PC-3 (cell line): ENCODE measurements at regions not wholly inside any gene's neighbourhood (a gene's known extent, or its start where the extent isn't known, plus 50 kb on each side); places are given as distances from the start of the nearest gene placed in this dataset.
A peak's percentile ranks its signal among the peaks of the same experiment; 100 is the strongest.

Experiments
- ATAC-seq: fragments of 200-7000 bp; cut with Tn5 transposase; 2 replicates; pipeline ENCODE4 v1.9.1; 2020; ENCODE audit warnings: mild to moderate bottlenecking, moderate library complexity
- BruUV-seq: library from RNA; stranded (reverse); fragments of 400-500 nt; replicated peaks from 2 replicates; lab custom pipeline; 2021; lab: Mats Ljungman, UMichigan
- CTCF ChIA-PET: fragments of 300-600 bp; sonication (Branson Sonifier 250); formaldehyde crosslinking; loops from one replicate; lab custom pipeline; 2022; ENCODE audit warnings: antibody characterized with exemption; lab: Charles Lee
- POLR2A ChIA-PET: fragments of 300-600 bp; sonication (Branson Sonifier 250); formaldehyde crosslinking; loops from one replicate; lab custom pipeline; 2022; ENCODE audit warnings: antibody characterized with exemption; ENCODE audit not compliant: unreplicated experiment; lab: Charles Lee
- DNase-seq: peaks from one replicate; pipeline ENCODE4 v3.0.0-alpha.2; 2015
- H2AFZ ChIP-seq: fragments of 300-600 bp; sonication (generic); 2 replicates; pipeline ENCODE4 v1.6.0; 2016; ENCODE audit warnings: antibody characterized with exemption, low read length
- H3F3A ChIP-seq: fragments of 300-600 bp; sonication (generic); one replicate; pipeline ENCODE4 v1.6.0; 2017; ENCODE audit warnings: antibody characterized with exemption, low read length, control low read depth, mild to moderate bottlenecking; ENCODE audit not compliant: unreplicated experiment
- H3K27ac ChIP-seq: fragments of 300-600 bp; sonication (generic); 2 replicates; pipeline ENCODE4 v1.5.1; 2016; ENCODE audit warnings: mild to moderate bottlenecking, low read length
- H3K27me3 ChIP-seq: fragments of 300-600 bp; sonication (generic); 2 replicates; pipeline ENCODE4 v1.6.1; 2016; ENCODE audit warnings: low read length, mixed read lengths
- H3K36me3 ChIP-seq: fragments of 300-600 bp; sonication (generic); 2 replicates; pipeline ENCODE4 v1.6.1; 2016; ENCODE audit warnings: low read depth, mixed run types, low read length, mixed read lengths
- H3K4me1 ChIP-seq: fragments of 300-600 bp; sonication (generic); 2 replicates; pipeline ENCODE4 v1.5.1; 2016; ENCODE audit warnings: low read length; ENCODE audit not compliant: insufficient read depth
- H3K4me2 ChIP-seq: fragments of 300-600 bp; sonication (generic); 2 replicates; pipeline ENCODE4 v1.6.0; 2016; ENCODE audit warnings: low read length
- H3K4me3 ChIP-seq: fragments of 300-600 bp; sonication (generic); 2 replicates; pipeline ENCODE4 v1.5.1; 2016; ENCODE audit warnings: mild to moderate bottlenecking, low read length, mixed read lengths
- H3K79me2 ChIP-seq: fragments of 300-600 bp; sonication (generic); 2 replicates; pipeline ENCODE4 v1.6.1; 2017; ENCODE audit warnings: low read length, mixed read lengths
- H3K9ac ChIP-seq: fragments of 300-600 bp; sonication (generic); 2 replicates; pipeline ENCODE4 v1.6.0; 2016; ENCODE audit warnings: mild to moderate bottlenecking, low read length
- H3K9me2 ChIP-seq: fragments of 300-600 bp; sonication (generic); replicated peaks from 2 replicates; pipeline ENCODE4 v1.6.1; 2016; ENCODE audit warnings: mixed run types, low read length, mixed read lengths
- H3K9me3 ChIP-seq: fragments of 300-600 bp; sonication (generic); 2 replicates; pipeline ENCODE4 v1.6.1; 2016; ENCODE audit warnings: low read length, mixed read lengths
- H4K20me1 ChIP-seq: fragments of 300-600 bp; sonication (generic); 2 replicates; pipeline ENCODE4 v1.6.1; 2016; ENCODE audit warnings: low read length, mixed read lengths
- EZH2 ChIP-seq: fragments of 300-600 bp; sonication (generic); IDR thresholded peaks from one replicate; pipeline ENCODE4 v1.6.1; 2017; ENCODE audit warnings: antibody characterized with exemption, mild to moderate bottlenecking, low read length; ENCODE audit not compliant: unreplicated experiment
- EZH2phosphoT487 ChIP-seq: fragments of 300-600 bp; sonication (generic); IDR thresholded peaks from 2 replicates; pipeline ENCODE4 v1.6.1; 2018; ENCODE audit warnings: mild to moderate bottlenecking, antibody characterized with exemption, low read length, borderline replicate concordance
- intact Hi-C: fragments of 100-400 bp; cut with micrococcal nuclease; formaldehyde crosslinking; loops from 2 replicates; pipeline ENCODE4 v1.9.0; 2023
- TF ChIP-seq, protein P1 (sequence below): fragments of 300-600 bp; sonication (generic); conservative IDR thresholded peaks from 2 replicates; pipeline ENCODE4 v1.5.1; 2017; ENCODE audit warnings: antibody characterized with exemption, low read depth, mild to moderate bottlenecking, low read length

DNA sequence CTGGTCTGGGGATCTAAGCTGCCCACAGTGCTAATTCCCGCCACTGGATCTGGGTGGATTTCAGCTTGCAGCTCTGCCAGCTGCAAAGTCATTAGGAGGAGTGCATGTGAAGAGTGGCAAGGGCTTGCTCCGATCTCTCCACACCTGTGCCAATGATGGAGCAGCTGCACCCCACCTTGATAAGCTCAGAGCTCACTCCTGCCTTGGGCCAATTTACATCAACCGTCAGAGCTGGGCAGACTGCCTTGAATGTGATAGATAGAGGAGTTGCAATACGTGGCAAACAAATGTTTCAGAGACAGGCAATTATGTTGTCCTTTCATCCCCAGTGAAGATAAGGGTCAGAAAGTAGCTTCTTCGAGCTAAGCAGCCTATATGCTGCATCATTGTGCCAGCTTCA lies 379.9 kb downstream of the SH2D4B start:
- no peak overlapping the region for H3K4me3 ChIP-seq
- no peaks in the 10 kb centered on the region for H3K4me1 ChIP-seq
- ATAC-seq: no peak
- H3K9me3 ChIP-seq: no peaks in the 10 kb centered on the region
- no peak overlapping the region for H3K9ac ChIP-seq
- H3F3A ChIP-seq: no peaks in the 10 kb centered on the region
- H3K9me2 ChIP-seq: no peaks in the 10 kb centered on the region
- DNase-seq: no peak
- intact Hi-C loops: no loop called here
- no peaks in the 10 kb centered on the region for H3K79me2 ChIP-seq
- ChIA-PET POLR2A (no interaction called here), CTCF (no interaction called here)
- no peak overlapping the region for H2AFZ ChIP-seq
- H3K36me3 ChIP-seq: no peaks in the 10 kb centered on the region
- H3K27ac ChIP-seq: no peak overlapping the region
- BruUV-seq: no TSS peak
- H3K27me3 ChIP-seq: no peaks in the 10 kb centered on the region
- TF ChIP-seq EZH2 (no peak), EZH2phosphoT487 (no peak)
- TF ChIP-seq, protein P1, sequence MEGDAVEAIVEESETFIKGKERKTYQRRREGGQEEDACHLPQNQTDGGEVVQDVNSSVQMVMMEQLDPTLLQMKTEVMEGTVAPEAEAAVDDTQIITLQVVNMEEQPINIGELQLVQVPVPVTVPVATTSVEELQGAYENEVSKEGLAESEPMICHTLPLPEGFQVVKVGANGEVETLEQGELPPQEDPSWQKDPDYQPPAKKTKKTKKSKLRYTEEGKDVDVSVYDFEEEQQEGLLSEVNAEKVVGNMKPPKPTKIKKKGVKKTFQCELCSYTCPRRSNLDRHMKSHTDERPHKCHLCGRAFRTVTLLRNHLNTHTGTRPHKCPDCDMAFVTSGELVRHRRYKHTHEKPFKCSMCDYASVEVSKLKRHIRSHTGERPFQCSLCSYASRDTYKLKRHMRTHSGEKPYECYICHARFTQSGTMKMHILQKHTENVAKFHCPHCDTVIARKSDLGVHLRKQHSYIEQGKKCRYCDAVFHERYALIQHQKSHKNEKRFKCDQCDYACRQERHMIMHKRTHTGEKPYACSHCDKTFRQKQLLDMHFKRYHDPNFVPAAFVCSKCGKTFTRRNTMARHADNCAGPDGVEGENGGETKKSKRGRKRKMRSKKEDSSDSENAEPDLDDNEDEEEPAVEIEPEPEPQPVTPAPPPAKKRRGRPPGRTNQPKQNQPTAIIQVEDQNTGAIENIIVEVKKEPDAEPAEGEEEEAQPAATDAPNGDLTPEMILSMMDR: no peak
- H3K4me2 ChIP-seq: no peak overlapping the region
- H4K20me1 ChIP-seq: no peaks in the 10 kb centered on the region

DNA sequence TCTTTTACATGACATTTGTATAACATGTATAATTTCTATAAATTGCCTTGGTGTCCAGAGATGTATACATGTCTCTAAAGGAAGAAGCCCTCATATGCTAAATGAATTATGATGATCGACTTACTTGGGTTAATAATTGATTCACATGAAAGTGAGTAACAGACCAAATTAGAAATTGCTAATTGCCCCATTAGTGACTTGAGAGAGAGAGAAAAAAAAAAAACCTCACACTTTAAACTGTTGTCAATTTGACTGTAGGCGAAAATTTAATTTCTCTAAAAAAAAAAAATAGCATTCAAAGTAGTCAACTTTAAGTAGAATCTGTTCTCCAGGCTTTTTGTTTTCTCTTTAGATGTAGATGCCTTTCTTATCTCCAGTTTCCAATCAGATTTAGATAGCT lies 383.3 kb downstream of the SH2D4B start:
- Histone ChIP-seq H3K9ac (no peak overlapping the region), H3K79me2 (no peaks in the 10 kb centered on the region), H3K27ac (no peak overlapping the region), H3K4me3 (no peak overlapping the region), H3K9me2 (no peaks in the 10 kb centered on the region), H3K36me3 (no peaks in the 10 kb centered on the region; the same call in 1 of the 2 replicates), H3K9me3 (no peaks in the 10 kb centered on the region), H3F3A (no peaks in the 10 kb centered on the region), H2AFZ (no peak overlapping the region), H3K4me2 (no peak overlapping the region), H3K27me3 (no peaks in the 10 kb centered on the region), H4K20me1 (no peaks in the 10 kb centered on the region), H3K4me1 (no peaks in the 10 kb centered on the region)
- DNase-seq (no peak), ATAC-seq (no peak)
- CTCF ChIA-PET: no interaction called here
- BruUV-seq: no TSS peak
- POLR2A ChIA-PET: no interaction called here
- TF ChIP-seq, protein P1: no peak
- TF ChIP-seq EZH2phosphoT487 (no peak), EZH2 (no peak)
- intact Hi-C loops: loop anchor here (10.0 kb wide), 1 partner anchor 256 kb away; no protein-coding TSS in a partner anchor

DNA sequence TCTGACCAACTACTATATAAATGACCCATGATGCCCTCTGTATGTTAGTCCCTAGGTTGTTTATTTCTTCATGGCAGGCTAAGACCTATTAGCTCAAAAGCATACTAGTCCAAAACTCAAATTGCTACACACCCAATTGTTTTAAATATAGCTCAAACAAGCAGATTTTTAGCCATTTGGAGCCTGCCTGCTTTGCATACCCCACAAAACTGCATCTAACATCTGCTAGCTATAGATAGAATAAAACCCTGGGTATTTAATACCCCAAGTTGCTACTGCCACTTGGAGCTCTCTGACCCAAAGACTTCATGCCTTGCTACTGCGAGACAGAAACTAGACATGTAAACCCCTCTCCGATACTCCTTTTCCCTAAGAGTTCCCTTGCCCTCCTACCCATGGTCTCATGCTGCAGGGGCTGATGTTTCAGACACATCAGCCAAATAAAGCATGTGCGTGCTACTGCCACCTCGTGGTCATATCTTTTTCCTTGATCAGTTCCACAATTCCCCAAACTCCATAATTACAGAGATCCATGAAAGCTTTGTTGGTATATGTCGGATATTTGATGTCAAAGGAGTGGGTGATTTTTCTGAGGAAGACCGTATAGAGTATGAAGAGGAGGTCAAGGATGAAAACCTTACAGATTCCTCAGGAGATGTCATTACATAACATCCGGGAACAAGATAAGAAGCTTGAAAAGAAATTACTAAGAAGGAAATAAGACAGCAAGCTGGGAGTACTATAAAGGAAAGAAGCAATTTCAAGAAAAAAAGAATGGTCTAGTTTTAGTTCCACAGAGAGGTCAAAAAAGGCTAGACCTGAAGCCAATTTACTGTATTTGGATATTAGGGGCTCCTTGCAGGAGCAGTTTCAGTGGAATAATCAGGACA lies 386.6 kb downstream of the SH2D4B start:
- POLR2A ChIA-PET: no interaction called here

More for the DNA sequence above, 386.6 kb downstream of the SH2D4B start:
- peak; percentile 43 for DNase-seq
- Histone ChIP-seq H3K79me2 (no peaks in the 10 kb centered on the region), H2AFZ (no peak overlapping the region), H3K27me3 (no peaks in the 10 kb centered on the region), H3F3A (no peaks in the 10 kb centered on the region), H3K9me2 (no peaks in the 10 kb centered on the region), H3K9me3 (no peaks in the 10 kb centered on the region), H3K4me3 (no peak overlapping the region), H3K36me3 (no peaks in the 10 kb centered on the region; the same call in 1 of the 2 replicates), H3K4me2 (no peak overlapping the region), H3K27ac (no peak overlapping the region), H3K9ac (no peak overlapping the region), H3K4me1 (no peaks in the 10 kb centered on the region), H4K20me1 (no peaks in the 10 kb centered on the region)
- intact Hi-C loops: loop anchor here (2.0 to 10.0 kb wide), 2 partner anchors 226 to 260 kb away; no protein-coding TSS in a partner anchor
- TF ChIP-seq, protein P1: peak; percentile 67
- TF ChIP-seq EZH2: no peak
- no TSS peak for BruUV-seq
- ATAC-seq: no peak
- CTCF ChIA-PET: no interaction called here
